ENCODE measurements at regions not wholly inside any gene's neighbourhood (a gene's known extent, or its start where the extent isn't known, plus 50 kb on each side); places are given as distances from the start of the nearest gene placed in this dataset.

- no peak for TF ChIP-seq SIN3A (IDR thresholded peaks at IDR 0.05; ENCODE audit: borderline replicate concordance, low read depth, low read length)
- no peak for TF ChIP-seq MAX (IDR thresholded peaks at IDR 0.05; ENCODE audit: low read depth)
- TF ChIP-seq GABPA (IDR thresholded peaks at IDR 0.05; ENCODE audit: low read depth): no peak
- TF ChIP-seq EZH2phosphoT487 (IDR thresholded peaks at IDR 0.05; ENCODE audit: borderline replicate concordance, low read depth): no peak
- TF ChIP-seq, protein P1, sequence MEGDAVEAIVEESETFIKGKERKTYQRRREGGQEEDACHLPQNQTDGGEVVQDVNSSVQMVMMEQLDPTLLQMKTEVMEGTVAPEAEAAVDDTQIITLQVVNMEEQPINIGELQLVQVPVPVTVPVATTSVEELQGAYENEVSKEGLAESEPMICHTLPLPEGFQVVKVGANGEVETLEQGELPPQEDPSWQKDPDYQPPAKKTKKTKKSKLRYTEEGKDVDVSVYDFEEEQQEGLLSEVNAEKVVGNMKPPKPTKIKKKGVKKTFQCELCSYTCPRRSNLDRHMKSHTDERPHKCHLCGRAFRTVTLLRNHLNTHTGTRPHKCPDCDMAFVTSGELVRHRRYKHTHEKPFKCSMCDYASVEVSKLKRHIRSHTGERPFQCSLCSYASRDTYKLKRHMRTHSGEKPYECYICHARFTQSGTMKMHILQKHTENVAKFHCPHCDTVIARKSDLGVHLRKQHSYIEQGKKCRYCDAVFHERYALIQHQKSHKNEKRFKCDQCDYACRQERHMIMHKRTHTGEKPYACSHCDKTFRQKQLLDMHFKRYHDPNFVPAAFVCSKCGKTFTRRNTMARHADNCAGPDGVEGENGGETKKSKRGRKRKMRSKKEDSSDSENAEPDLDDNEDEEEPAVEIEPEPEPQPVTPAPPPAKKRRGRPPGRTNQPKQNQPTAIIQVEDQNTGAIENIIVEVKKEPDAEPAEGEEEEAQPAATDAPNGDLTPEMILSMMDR (IDR thresholded peaks at IDR 0.05): no peak
- TF ChIP-seq, protein P2, sequence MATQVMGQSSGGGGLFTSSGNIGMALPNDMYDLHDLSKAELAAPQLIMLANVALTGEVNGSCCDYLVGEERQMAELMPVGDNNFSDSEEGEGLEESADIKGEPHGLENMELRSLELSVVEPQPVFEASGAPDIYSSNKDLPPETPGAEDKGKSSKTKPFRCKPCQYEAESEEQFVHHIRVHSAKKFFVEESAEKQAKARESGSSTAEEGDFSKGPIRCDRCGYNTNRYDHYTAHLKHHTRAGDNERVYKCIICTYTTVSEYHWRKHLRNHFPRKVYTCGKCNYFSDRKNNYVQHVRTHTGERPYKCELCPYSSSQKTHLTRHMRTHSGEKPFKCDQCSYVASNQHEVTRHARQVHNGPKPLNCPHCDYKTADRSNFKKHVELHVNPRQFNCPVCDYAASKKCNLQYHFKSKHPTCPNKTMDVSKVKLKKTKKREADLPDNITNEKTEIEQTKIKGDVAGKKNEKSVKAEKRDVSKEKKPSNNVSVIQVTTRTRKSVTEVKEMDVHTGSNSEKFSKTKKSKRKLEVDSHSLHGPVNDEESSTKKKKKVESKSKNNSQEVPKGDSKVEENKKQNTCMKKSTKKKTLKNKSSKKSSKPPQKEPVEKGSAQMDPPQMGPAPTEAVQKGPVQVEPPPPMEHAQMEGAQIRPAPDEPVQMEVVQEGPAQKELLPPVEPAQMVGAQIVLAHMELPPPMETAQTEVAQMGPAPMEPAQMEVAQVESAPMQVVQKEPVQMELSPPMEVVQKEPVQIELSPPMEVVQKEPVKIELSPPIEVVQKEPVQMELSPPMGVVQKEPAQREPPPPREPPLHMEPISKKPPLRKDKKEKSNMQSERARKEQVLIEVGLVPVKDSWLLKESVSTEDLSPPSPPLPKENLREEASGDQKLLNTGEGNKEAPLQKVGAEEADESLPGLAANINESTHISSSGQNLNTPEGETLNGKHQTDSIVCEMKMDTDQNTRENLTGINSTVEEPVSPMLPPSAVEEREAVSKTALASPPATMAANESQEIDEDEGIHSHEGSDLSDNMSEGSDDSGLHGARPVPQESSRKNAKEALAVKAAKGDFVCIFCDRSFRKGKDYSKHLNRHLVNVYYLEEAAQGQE (IDR thresholded peaks at IDR 0.05; ENCODE audit: low read depth, low read length): no peak
- no peak for TF ChIP-seq POLR2AphosphoS5 (IDR thresholded peaks at IDR 0.05; ENCODE audit: low read depth, low read length)
- no peak for TF ChIP-seq YY1 (IDR thresholded peaks at IDR 0.05; ENCODE audit: low read depth)
- TF ChIP-seq FOXM1 (IDR thresholded peaks at IDR 0.05; ENCODE audit: low read depth): no peak
- TF ChIP-seq EP300 (IDR thresholded peaks at IDR 0.05; ENCODE audit: borderline replicate concordance in 1 of 2, low read depth in 1 of 2, low read length in 1 of 2): no peak
Measured at GRCh38 chr21:22650226-22650625, 1652.0 kb downstream of the NCAM2 start.

All from SK-N-SH (cell line).